HG03139 (cell line): ENCODE measurements at regions not wholly inside any gene's neighbourhood (a gene's known extent, or its start where the extent isn't known, plus 50 kb on each side); places are given as distances from the start of the nearest gene placed in this dataset.

ENCODE experiments used
- ATAC-seq: cut with Tn5 transposase; IDR thresholded peaks from one replicate; pipeline ENCODE4 v1.9.1; 2021; ENCODE audit not compliant: unreplicated experiment

GRCh38 chr6:14791526-14791925, 454.3 kb upstream of the JARID2 start:
- no peak for ATAC-seq

GRCh38 chr6:14792118-14792955, 453.5 kb upstream of the JARID2 start:
- ATAC-seq, result no peak

GRCh38 chr6:14795451-14795850, 450.4 kb upstream of the JARID2 start:
- ATAC-seq, result no peak

- no peak for ATAC-seq
Measured at GRCh38 chr6:14796974-14797762, 448.7 kb upstream of the JARID2 start.

- no peak for ATAC-seq
Measured at GRCh38 chr6:14797875-14798593, 447.8 kb upstream of the JARID2 start.

GRCh38 chr6:14798594-14798982, 447.3 kb upstream of the JARID2 start:
- no peak for ATAC-seq

GRCh38 chr6:14798996-14799588, 446.8 kb upstream of the JARID2 start:
- no peak for ATAC-seq

- no peak for ATAC-seq
Measured at GRCh38 chr6:14799928-14800327, 445.9 kb upstream of the JARID2 start.

- no peak for ATAC-seq
Measured at GRCh38 chr6:14802514-14803160, 443.2 kb upstream of the JARID2 start.

- ATAC-seq, result no peak
Measured at GRCh38 chr6:14804001-14804784, 441.7 kb upstream of the JARID2 start.

GRCh38 chr6:14804785-14805210, 441.1 kb upstream of the JARID2 start:
- no peak for ATAC-seq

- ATAC-seq, result no peak
Measured at GRCh38 chr6:14806101-14806500, 439.8 kb upstream of the JARID2 start.

- ATAC-seq, result no peak
Measured at GRCh38 chr6:14807130-14807529, 438.7 kb upstream of the JARID2 start.

GRCh38 chr6:14807971-14808370, 437.9 kb upstream of the JARID2 start:
- no peak for ATAC-seq

- no peak for ATAC-seq
Measured at GRCh38 chr6:14810021-14810420, 435.8 kb upstream of the JARID2 start.

- ATAC-seq, result no peak
Measured at GRCh38 chr6:14811775-14812428, 434.0 kb upstream of the JARID2 start.

- ATAC-seq, result no peak
Measured at GRCh38 chr6:14814016-14814415, 431.9 kb upstream of the JARID2 start.

- no peak for ATAC-seq
Measured at GRCh38 chr6:14816116-14816859, 429.6 kb upstream of the JARID2 start.

GRCh38 chr6:14817074-14817473, 428.8 kb upstream of the JARID2 start:
- ATAC-seq, result no peak
